ENCODE measurements at regions not wholly inside any gene's neighbourhood (a gene's known extent, or its start where the extent isn't known, plus 50 kb on each side); places are given as distances from the start of the nearest gene placed in this dataset.

DNA sequence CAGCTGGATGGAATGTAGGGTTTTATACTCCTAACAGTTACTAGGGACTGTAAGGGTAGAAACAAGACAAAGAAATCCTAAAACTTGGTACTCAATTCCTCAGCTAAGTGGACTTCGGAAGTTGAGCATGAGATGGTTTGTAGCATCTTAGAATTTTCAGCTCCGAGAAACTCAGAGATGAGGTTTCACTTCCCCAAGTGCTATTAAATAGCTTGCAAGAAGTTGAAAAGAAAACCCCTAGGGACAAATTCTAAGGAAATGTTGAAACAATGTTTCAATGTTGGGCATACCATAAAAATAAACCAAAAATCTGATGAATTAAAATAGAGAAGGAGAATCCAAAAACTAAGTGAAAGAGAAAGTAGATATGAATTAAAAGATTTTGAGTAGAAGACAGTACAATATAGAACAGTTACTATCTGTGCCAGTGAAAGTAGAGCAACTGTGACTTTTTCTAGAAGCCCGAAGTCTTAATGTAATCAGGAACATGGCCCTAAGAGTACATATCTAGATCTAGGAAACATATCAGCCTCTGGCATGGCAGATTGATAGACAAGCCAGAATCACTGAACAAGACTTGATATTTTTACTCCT lies 308.6 kb upstream of the RGMB start:
- BruUV-seq (replicated peaks) = no TSS peak
- Histone ChIP-seq H3K4me1 (no peaks in the 10 kb centered on the region), H3K27me3 (replicated peaks; ENCODE audit: control insufficient read depth, insufficient read depth, low read length) (no peaks in the 10 kb centered on the region), H3K9me3 (no peaks in the 10 kb centered on the region), H3K4me3 (ENCODE audit: low read depth, low read length) (no peak overlapping the region), H3K36me3 (ENCODE audit: control insufficient read depth, insufficient read depth, low read length) (no peaks in the 10 kb centered on the region)
- no peaks in the 10 kb centered on the region for H3K9me3 Mint-ChIP-seq (ENCODE audit: unreplicated experiment)
- H3K4me3 Mint-ChIP-seq (ENCODE audit: unreplicated experiment) = no peak overlapping the region
- H3K27me3 Mint-ChIP-seq (ENCODE audit: insufficient read depth, unreplicated experiment) = peaks cover 7% of the 10 kb centered on the region
- DNase-seq = no peak
- ChIA-PET POLR2A (no interaction called here), CTCF (no interaction called here)
- intact Hi-C loops (cut with micrococcal nuclease; ENCODE audit: unreplicated experiment) = no loop called here
- no peak overlapping the region for H3K27ac Mint-ChIP-seq (ENCODE audit: unreplicated experiment)
- no peaks in the 10 kb centered on the region for H3K4me1 Mint-ChIP-seq (ENCODE audit: low read depth, unreplicated experiment)
- no peaks in the 10 kb centered on the region for H3K36me3 Mint-ChIP-seq (ENCODE audit: insufficient read depth, unreplicated experiment)
- TF ChIP-seq CTCF (IDR thresholded peaks at IDR 0.05; ENCODE audit: insufficient read depth in 1 of 2, low read depth in 1 of 2, low read length in 1 of 2, severe bottlenecking in 1 of 2, unreplicated experiment in 1 of 2) = no peak

DNA sequence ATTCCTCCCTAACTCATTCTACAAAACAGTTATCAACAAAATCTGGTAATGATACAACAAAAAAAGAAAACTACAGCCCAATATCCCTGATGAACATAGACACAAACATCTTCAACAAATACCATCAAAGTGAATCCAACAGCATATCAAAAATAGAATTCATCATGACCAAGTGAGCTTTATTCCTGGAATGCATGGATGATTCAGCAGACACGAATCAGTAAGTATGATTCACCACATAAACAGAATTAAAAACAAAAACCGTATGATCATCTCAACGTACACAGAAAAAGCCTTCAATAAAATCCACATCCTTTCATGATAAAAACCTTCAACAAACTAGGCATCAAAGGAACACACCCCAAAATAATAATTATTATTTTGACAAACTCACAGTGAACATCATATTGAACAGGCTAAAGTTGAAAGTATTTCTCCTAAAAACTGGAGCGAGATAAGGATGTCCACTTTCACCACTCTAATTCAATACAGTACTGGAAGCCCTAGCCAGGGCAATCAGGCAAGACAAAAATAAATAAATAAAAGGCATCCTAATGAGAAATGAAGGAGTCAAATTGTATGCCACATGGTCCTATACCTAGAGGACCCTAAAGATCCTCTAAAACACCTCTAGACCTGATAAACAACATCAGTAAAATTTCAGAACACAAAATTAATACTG lies 305.1 kb upstream of the RGMB start:
- H3K4me3 Mint-ChIP-seq (ENCODE audit: unreplicated experiment) = no peak overlapping the region
- no peaks in the 10 kb centered on the region for H3K9me3 Mint-ChIP-seq (ENCODE audit: unreplicated experiment)
- no peak for TF ChIP-seq CTCF (IDR thresholded peaks at IDR 0.05; ENCODE audit: insufficient read depth in 1 of 2, low read depth in 1 of 2, low read length in 1 of 2, severe bottlenecking in 1 of 2, unreplicated experiment in 1 of 2)
- H3K4me1 Mint-ChIP-seq (ENCODE audit: low read depth, unreplicated experiment) = no peaks in the 10 kb centered on the region
- DNase-seq = no peak
- BruUV-seq (replicated peaks) = no TSS peak
- H3K27me3 ChIP-seq (replicated peaks; ENCODE audit: control insufficient read depth, insufficient read depth, low read length) = no peaks in the 10 kb centered on the region
- no peaks in the 10 kb centered on the region for H3K9me3 ChIP-seq
- no peaks in the 10 kb centered on the region for H3K36me3 ChIP-seq (ENCODE audit: control insufficient read depth, insufficient read depth, low read length)
- CTCF ChIA-PET = no interaction called here
- H3K36me3 Mint-ChIP-seq (ENCODE audit: insufficient read depth, unreplicated experiment) = no peaks in the 10 kb centered on the region
- H3K27me3 Mint-ChIP-seq (ENCODE audit: insufficient read depth, unreplicated experiment) = peaks cover 4% of the 10 kb centered on the region
- H3K4me1 ChIP-seq = no peaks in the 10 kb centered on the region
- POLR2A ChIA-PET = no interaction called here
- intact Hi-C loops (cut with micrococcal nuclease; ENCODE audit: unreplicated experiment) = no loop called here
- no peak overlapping the region for H3K27ac Mint-ChIP-seq (ENCODE audit: unreplicated experiment)
- no peak overlapping the region for H3K4me3 ChIP-seq (ENCODE audit: low read depth, low read length)

DNA sequence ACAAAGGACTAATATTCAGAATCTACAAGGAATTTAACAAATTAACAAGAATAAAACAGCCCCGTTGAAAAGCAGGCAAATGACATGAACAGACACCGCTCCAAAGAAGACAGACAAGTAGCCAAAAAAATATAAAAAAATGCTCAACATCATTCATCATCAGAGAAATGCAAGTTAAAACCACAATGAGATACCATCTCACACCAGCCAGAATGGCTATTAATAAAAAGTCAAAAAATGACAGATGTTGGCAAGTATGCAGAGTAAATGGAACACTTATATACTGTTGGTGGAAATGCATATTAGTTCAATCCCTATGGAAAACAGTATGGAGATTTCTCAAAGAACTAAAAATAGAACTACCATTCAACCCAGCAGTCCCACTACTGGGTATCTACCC lies 302.7 kb upstream of the RGMB start:
- ChIA-PET CTCF (no interaction called here), POLR2A (no interaction called here)
- Histone ChIP-seq H3K9me3 (no peaks in the 10 kb centered on the region), H3K36me3 (ENCODE audit: control insufficient read depth, insufficient read depth, low read length) (no peaks in the 10 kb centered on the region), H3K27me3 (replicated peaks; ENCODE audit: control insufficient read depth, insufficient read depth, low read length) (no peaks in the 10 kb centered on the region), H3K4me3 (ENCODE audit: low read depth, low read length) (no peak overlapping the region), H3K4me1 (no peaks in the 10 kb centered on the region)
- Mint-ChIP-seq H3K4me1 (ENCODE audit: low read depth, unreplicated experiment) (peaks cover 9% of the 10 kb centered on the region), H3K9me3 (ENCODE audit: unreplicated experiment) (peaks cover 9% of the 10 kb centered on the region), H3K27ac (ENCODE audit: unreplicated experiment) (no peak overlapping the region), H3K36me3 (ENCODE audit: insufficient read depth, unreplicated experiment) (no peaks in the 10 kb centered on the region), H3K27me3 (ENCODE audit: insufficient read depth, unreplicated experiment) (peaks cover 6% of the 10 kb centered on the region), H3K4me3 (ENCODE audit: unreplicated experiment) (no peak overlapping the region)
- intact Hi-C loops (cut with micrococcal nuclease; ENCODE audit: unreplicated experiment) = no loop called here
- BruUV-seq (replicated peaks) = no TSS peak
- DNase-seq = no peak
- no peak for TF ChIP-seq CTCF (IDR thresholded peaks at IDR 0.05; ENCODE audit: insufficient read depth in 1 of 2, low read depth in 1 of 2, low read length in 1 of 2, severe bottlenecking in 1 of 2, unreplicated experiment in 1 of 2)
